ENCODE measurements at regions not wholly inside any gene's neighbourhood (a gene's known extent, or its start where the extent isn't known, plus 50 kb on each side); places are given as distances from the start of the nearest gene placed in this dataset.
"Not testable (repeated sequence)": the region's sequence is repeated elsewhere in the genome, so short reads cannot be mapped to it uniquely, and the experiment has no call there.

- H3K4me3 ChIP-seq (ENCODE audit: low read depth, low read length) = no peak overlapping the region
- no peak for DNase-seq (ENCODE audit: low read depth)
- no peak for TF ChIP-seq CTCF (IDR thresholded peaks at IDR 0.05; ENCODE audit: insufficient read depth, low read depth, low read length)
Observed at GRCh38 chr3:28613511-28614106, 265.0 kb upstream of the AZI2 start.

- H3K4me3 ChIP-seq (ENCODE audit: low read depth, low read length) = no peak overlapping the region
- no peak for DNase-seq (ENCODE audit: low read depth)
- no peak for TF ChIP-seq CTCF (IDR thresholded peaks at IDR 0.05; ENCODE audit: insufficient read depth, low read depth, low read length)
Observed at GRCh38 chr3:28615071-28615470, 266.4 kb upstream of the AZI2 start.

GRCh38 chr3:28615971-28616370 is 267.3 kb upstream of the AZI2 start:
- no peak for TF ChIP-seq CTCF (IDR thresholded peaks at IDR 0.05; ENCODE audit: insufficient read depth, low read depth, low read length)
- DNase-seq (ENCODE audit: low read depth) = no peak
- no peak overlapping the region for H3K4me3 ChIP-seq (ENCODE audit: low read depth, low read length)

- no peak overlapping the region for H3K4me3 ChIP-seq (ENCODE audit: low read depth, low read length)
- no peak for DNase-seq (ENCODE audit: low read depth)
- no peak for TF ChIP-seq CTCF (IDR thresholded peaks at IDR 0.05; ENCODE audit: insufficient read depth, low read depth, low read length)
Observed at GRCh38 chr3:28617821-28618220, 269.2 kb upstream of the AZI2 start.

GRCh38 chr3:28623106-28623505 is 274.5 kb upstream of the AZI2 start:
- no peak overlapping the region for H3K4me3 ChIP-seq (ENCODE audit: low read depth, low read length)
- no peak for DNase-seq (ENCODE audit: low read depth)
- no peak for TF ChIP-seq CTCF (IDR thresholded peaks at IDR 0.05; ENCODE audit: insufficient read depth, low read depth, low read length)

- DNase-seq (ENCODE audit: low read depth) = no peak
- TF ChIP-seq CTCF (IDR thresholded peaks at IDR 0.05; ENCODE audit: insufficient read depth, low read depth, low read length) = no peak
Observed at GRCh38 chr3:28624084-28624483, 275.5 kb upstream of the AZI2 start.

GRCh38 chr3:28627843-28628242 is 279.2 kb upstream of the AZI2 start:
- DNase-seq (ENCODE audit: low read depth); H3K4me3 ChIP-seq (ENCODE audit: low read depth, low read length): not testable (repeated sequence)

More at GRCh38 chr3:28624084-28624483, 275.5 kb upstream of the AZI2 start:
- no peak overlapping the region for H3K4me3 ChIP-seq (ENCODE audit: low read depth, low read length)
